ENCODE measurements at regions not wholly inside any gene's neighbourhood (a gene's known extent, or its start where the extent isn't known, plus 50 kb on each side); places are given as distances from the start of the nearest gene placed in this dataset.

- no peak for DNase-seq (ENCODE audit: low spot score)
These were observed 80.4 kb upstream of the MGAT5 start for GRCh38 chr2:134173338-134174016.

GRCh38 chr2:134174711-134175110 is 79.2 kb upstream of the MGAT5 start:
- DNase-seq (ENCODE audit: low spot score) = no peak

- no peak for DNase-seq (ENCODE audit: low spot score)
These were observed 78.0 kb upstream of the MGAT5 start for GRCh38 chr2:134175834-134176233.

GRCh38 chr2:134177351-134177931 is 76.4 kb upstream of the MGAT5 start:
- DNase-seq (ENCODE audit: low spot score) = no peak

GRCh38 chr2:134178138-134178877 is 75.6 kb upstream of the MGAT5 start:
- no peak for DNase-seq (ENCODE audit: low spot score)

- peak; percentile 74 for DNase-seq (ENCODE audit: low spot score)
These were observed 72.7 kb upstream of the MGAT5 start for GRCh38 chr2:134181219-134181618.

GRCh38 chr2:134183679-134184078 is 70.2 kb upstream of the MGAT5 start:
- DNase-seq (ENCODE audit: low spot score) = no peak

GRCh38 chr2:134185639-134186038 is 68.2 kb upstream of the MGAT5 start:
- DNase-seq (ENCODE audit: low spot score) = no peak

- no peak for DNase-seq (ENCODE audit: low spot score)
These were observed 64.7 kb upstream of the MGAT5 start for GRCh38 chr2:134189009-134189720.

- no peak for DNase-seq (ENCODE audit: low spot score)
These were observed 63.6 kb upstream of the MGAT5 start for GRCh38 chr2:134190062-134190806.

GRCh38 chr2:134190807-134191203 is 63.1 kb upstream of the MGAT5 start:
- DNase-seq (ENCODE audit: low spot score) = no peak

- DNase-seq (ENCODE audit: low spot score) = no peak
These were observed 62.0 kb upstream of the MGAT5 start for GRCh38 chr2:134191835-134192234.

GRCh38 chr2:134193006-134193405 is 60.9 kb upstream of the MGAT5 start:
- DNase-seq (ENCODE audit: low spot score) = no peak

- DNase-seq (ENCODE audit: low spot score) = no peak
These were observed 59.4 kb upstream of the MGAT5 start for GRCh38 chr2:134194519-134194918.

GRCh38 chr2:134195341-134195740 is 58.5 kb upstream of the MGAT5 start:
- DNase-seq (ENCODE audit: low spot score) = no peak

GRCh38 chr2:134197445-134197844 is 56.4 kb upstream of the MGAT5 start:
- DNase-seq (ENCODE audit: low spot score) = no peak

- no peak for DNase-seq (ENCODE audit: low spot score)
These were observed 55.8 kb upstream of the MGAT5 start for GRCh38 chr2:134198006-134198634.

- DNase-seq (ENCODE audit: low spot score) = no peak
These were observed 54.7 kb upstream of the MGAT5 start for GRCh38 chr2:134199123-134199522.

GRCh38 chr2:134200036-134200618 is 53.7 kb upstream of the MGAT5 start:
- DNase-seq (ENCODE audit: low spot score) = no peak

GRCh38 chr2:134201533-134201932 is 52.3 kb upstream of the MGAT5 start:
- DNase-seq (ENCODE audit: low spot score) = no peak

GRCh38 chr2:134202371-134202770 is 51.5 kb upstream of the MGAT5 start:
- no peak for DNase-seq (ENCODE audit: low spot score)

Data from CD4-positive, alpha-beta T cell treated with Interleukin-2 at 100 ng/mL for 4 hours (primary cell).